Skeletal muscle satellite cell (primary cell): ENCODE measurements at regions not wholly inside any gene's neighbourhood (a gene's known extent, or its start where the extent isn't known, plus 50 kb on each side); places are given as distances from the start of the nearest gene placed in this dataset.

Experiments
- H3K27me3 ChIP-seq: 2 replicates; pipeline ENCODE4 v1.7.0; 2013; ENCODE audit warnings: low read length; ENCODE audit not compliant: control insufficient read depth, insufficient read depth
- H3K36me3 ChIP-seq: 2 replicates; pipeline ENCODE4 v1.7.0; 2013; ENCODE audit warnings: mild to moderate bottlenecking, control low read depth, low read length; ENCODE audit not compliant: insufficient read depth
- H3K4me1 ChIP-seq: 2 replicates; pipeline ENCODE4 v1.7.0; 2013; ENCODE audit warnings: low read length; ENCODE audit not compliant: control insufficient read depth, insufficient read depth
- H3K4me2 ChIP-seq: 2 replicates; pipeline ENCODE4 v1.7.0; 2013; ENCODE audit warnings: mild to moderate bottlenecking, low read length
- H3K4me3 ChIP-seq: 2 replicates; pipeline ENCODE4 v1.7.0; 2013; ENCODE audit warnings: low read length
- H3K9ac ChIP-seq: 2 replicates; pipeline ENCODE4 v1.7.0; 2013; ENCODE audit warnings: mild to moderate bottlenecking, low read depth, low read length, moderate library complexity
- H3K9me3 ChIP-seq: replicated peaks from 2 replicates; pipeline ENCODE4 v1.7.0; 2013; ENCODE audit warnings: mild to moderate bottlenecking, control low read depth, low read length

DNA sequence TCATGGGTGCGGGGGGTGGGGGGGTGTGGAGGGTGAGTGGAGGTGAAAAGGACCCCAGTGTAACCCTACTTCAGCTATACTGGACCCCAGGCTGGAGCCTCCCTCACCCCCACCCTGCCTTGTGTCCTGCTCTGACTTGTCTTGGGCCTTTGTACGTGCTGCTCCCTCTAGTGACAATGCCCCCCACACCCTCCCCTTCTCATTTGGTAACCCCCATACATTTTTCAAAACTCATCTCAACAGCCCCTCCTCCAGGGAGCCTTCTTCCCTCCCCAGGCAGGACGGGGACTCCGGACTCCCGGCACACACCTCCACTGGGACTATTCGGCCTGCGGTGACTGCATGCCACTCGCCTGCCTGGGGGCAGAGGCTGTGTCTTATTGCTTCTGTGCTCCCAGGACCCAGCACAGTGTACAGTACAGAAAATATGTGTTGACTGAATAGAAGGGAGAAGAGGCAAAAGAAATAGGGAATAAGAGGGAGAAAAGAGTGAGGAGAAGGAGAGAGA is 108.2 kb downstream of the VEGFA start:
- H3K4me1 ChIP-seq: no peaks in the 10 kb centered on the region
- no peak overlapping the region for H3K4me3 ChIP-seq
- H3K36me3 ChIP-seq: no peaks in the 10 kb centered on the region
- H3K9me3 ChIP-seq: no peaks in the 10 kb centered on the region
- H3K9ac ChIP-seq: no peak overlapping the region
- H3K27me3 ChIP-seq: peaks cover 21% of the 10 kb centered on the region
- H3K4me2 ChIP-seq: no peak overlapping the region

DNA sequence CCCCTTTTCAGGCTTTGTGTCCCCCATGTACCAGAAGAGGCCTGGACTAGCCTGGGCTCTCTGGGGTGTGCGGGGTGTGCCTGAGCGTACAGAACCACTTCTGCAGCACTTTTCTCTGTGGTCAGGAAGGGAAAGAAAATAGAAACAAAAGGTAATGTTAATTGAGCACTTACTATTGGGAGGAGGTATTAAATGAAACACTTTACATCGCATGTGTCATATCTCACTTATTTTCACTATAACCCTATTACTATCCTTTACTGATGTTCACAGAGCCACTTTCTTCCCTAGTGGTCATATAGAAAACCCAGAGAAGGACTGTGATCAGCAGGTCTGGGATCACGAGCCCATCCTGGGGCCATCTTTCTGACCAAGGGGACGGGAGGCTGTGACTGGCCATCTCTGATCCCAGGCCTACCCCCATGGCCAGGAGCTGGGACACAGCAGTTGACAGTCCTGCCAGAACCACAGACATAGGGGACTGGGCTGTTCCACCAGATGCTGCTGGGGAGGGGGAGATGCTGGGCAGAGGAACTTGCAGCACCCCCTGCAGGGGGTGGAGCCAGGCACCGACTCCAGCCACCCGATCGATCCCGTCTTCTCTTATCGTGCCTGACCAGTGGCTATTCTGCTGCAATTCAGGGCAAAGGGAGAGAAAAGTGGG is 107.6 kb downstream of the VEGFA start:
- no peak overlapping the region for H3K4me3 ChIP-seq
- H3K4me1 ChIP-seq: no peaks in the 10 kb centered on the region
- no peak overlapping the region for H3K4me2 ChIP-seq
- no peaks in the 10 kb centered on the region for H3K36me3 ChIP-seq
- H3K9me3 ChIP-seq: no peaks in the 10 kb centered on the region
- no peak overlapping the region for H3K9ac ChIP-seq
- H3K27me3 ChIP-seq: peaks cover 26% of the 10 kb centered on the region

DNA sequence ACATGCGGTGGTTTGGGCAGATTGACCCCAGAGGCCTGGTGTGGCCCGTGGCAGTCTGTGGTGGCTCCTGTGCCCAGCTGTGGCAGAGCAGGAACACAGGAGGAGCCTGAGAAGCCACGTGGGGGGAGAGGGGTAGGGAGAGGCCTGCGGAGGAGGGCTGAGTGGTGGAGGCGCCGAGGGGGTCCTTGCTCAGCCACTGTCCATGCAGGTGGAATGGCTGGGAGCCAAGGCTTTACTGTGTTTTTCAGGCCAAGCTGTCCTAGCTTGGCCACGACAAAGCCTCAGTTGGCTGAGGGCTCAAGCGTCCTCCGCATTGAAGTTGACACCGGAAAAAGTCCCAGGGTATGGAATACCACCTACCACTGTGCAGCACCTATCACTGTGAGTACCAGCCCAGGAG is 107.0 kb downstream of the VEGFA start:
- Histone ChIP-seq H3K36me3 (no peaks in the 10 kb centered on the region), H3K9ac (no peak overlapping the region), H3K9me3 (no peaks in the 10 kb centered on the region), H3K4me3 (no peak overlapping the region), H3K4me2 (no peak overlapping the region), H3K27me3 (peaks cover 32% of the 10 kb centered on the region), H3K4me1 (no peaks in the 10 kb centered on the region)

DNA sequence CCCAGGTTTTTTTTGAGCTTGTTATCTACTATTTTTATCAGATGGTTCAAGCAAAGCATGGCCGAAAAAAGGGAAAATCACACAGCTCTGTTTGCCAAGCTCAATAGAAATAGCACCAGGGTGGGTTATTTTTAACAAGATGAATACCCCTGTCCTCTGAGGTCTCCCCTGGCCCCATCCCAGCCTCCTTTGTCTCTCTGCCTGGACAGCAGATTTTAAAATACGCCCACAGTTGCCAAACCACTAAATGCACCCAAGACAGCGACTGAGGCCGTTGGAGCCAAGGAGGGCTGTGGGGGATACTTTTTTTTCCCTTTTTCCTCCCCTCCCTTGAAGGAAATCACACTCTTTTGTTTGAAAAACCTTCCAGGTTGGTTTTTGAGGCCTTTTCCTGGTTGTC is 106.6 kb downstream of the VEGFA start:
- H3K4me1 ChIP-seq: no peaks in the 10 kb centered on the region
- H3K27me3 ChIP-seq: peaks cover 36% of the 10 kb centered on the region
- H3K36me3 ChIP-seq: no peaks in the 10 kb centered on the region
- no peak overlapping the region for H3K4me2 ChIP-seq
- no peaks in the 10 kb centered on the region for H3K9me3 ChIP-seq
- H3K9ac ChIP-seq: no peak overlapping the region
- no peak overlapping the region for H3K4me3 ChIP-seq

DNA sequence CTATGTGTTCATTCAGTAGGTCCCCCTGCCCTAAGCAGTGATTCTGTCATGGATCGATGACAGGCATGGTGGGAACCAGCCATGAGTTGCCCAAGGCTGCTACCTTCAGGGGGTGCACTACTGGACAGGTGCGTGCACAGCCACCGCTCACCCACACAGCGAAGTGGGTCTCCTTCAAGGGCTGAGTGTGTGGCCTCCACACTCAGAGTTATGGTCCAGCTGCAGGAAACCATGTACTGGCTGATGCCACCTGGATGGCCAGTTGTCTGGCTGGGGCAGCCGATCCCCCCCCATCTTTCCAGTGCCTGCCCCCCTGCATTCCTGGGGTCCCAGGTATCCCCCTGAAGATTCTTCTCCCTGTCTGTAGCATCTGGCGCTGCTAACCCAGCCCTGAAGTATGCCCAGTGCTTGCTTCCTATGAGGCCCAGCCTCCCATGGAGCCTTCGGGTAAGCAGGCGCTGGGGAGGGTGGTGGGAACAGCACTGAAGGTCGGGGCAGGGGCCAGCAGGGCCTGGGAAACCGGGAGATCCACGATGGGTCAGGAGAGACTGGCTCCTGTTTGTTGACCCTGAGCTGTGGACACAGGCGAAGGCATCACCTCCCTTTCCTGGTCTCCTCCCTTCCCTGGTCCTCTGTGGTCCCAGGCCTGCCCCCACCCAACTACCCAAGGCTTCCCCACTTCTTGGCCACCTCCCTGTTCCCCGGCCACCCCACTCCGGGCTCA is 106.0 kb downstream of the VEGFA start:
- Histone ChIP-seq H3K9me3 (no peaks in the 10 kb centered on the region), H3K4me2 (no peak overlapping the region), H3K27me3 (peaks cover 42% of the 10 kb centered on the region), H3K4me3 (no peak overlapping the region), H3K4me1 (no peaks in the 10 kb centered on the region), H3K9ac (no peak overlapping the region), H3K36me3 (no peaks in the 10 kb centered on the region)

DNA sequence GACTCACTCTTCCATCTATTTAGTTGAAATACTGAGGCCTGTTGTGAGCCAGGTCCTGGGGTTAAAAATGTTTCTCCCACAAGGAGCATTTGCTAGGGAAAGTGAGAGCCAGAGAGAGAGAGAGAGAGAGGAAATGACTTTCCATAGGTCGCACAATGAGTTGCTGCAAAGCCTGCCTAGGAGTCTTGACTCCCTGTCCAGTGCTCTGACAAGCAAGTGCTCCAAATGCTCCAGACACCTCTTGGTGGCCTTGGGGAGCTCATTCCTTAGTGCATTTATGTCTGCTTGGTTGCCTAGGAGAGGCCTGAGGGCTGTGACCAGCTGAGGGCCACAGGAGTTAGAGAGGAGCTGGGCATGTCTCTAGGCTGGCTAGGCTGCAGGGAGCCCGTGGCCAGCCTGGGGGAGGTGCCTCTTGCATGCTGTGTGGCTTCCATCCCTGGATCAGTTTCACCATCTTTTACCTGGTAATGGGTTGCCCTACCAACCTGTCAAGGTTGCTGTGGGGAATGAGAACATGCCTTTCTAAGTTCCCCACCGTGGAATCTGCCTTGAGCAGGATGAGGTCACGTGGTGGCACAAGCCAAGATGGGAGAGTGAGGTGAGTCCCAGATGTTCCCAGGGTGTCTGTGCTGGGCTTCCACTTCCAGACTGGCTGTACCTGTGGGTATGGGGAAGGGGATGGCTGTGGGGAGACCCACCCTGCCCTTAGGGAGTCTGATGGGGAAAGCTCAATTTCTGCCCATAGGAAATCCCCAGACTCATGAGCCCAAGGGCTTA is 105.0 kb downstream of the VEGFA start:
- Histone ChIP-seq H3K9me3 (no peaks in the 10 kb centered on the region), H3K4me2 (no peak overlapping the region), H3K27me3 (peaks cover 48% of the 10 kb centered on the region), H3K4me3 (no peak overlapping the region), H3K36me3 (no peaks in the 10 kb centered on the region), H3K9ac (no peak overlapping the region), H3K4me1 (no peaks in the 10 kb centered on the region)

DNA sequence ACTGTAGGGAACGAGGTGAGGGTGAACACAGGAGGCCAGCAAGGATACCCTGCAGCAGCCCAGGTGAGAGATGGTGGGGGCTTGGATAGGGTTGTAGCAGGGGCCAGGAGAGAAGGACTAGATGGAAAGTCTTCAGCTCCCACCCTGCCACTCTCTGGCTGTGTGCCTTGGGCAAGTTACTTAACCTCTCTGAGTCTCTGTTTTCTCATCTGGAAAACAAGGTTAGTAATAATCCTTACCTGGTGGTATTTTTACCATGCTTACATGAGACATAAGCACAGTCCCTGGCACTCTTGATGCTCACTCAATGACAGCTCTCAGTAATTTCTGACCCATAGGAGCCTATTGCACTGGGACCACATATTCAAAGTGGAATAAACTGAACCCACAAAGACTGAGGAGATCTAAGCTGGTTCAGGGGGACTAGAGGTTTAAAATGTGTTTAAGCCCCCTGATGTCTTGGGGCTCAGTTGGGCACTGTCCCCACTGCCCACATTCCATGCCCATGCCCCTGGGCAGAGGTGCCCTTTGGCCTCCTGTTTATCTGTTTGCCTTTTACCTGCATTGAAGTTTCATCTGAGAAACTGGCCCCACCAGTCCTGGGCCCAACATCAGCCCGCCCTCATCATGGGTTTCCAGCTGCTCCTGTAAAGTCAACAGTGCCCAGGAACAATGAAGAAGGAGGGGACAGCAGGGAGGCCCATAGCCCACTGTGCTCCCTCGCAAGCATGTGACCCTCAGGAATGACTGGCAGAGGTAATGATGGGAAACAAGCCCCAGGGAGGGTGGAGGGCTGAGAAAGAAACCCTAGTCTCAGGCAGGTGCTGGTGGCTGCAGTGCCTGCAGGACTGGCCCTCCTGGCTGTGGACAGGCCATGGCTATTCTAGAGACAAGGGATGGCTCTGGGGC is 104.0 kb downstream of the VEGFA start:
- no peaks in the 10 kb centered on the region for H3K9me3 ChIP-seq
- H3K4me1 ChIP-seq: no peaks in the 10 kb centered on the region
- H3K27me3 ChIP-seq: peaks cover 57% of the 10 kb centered on the region
- H3K9ac ChIP-seq: no peak overlapping the region
- H3K36me3 ChIP-seq: no peaks in the 10 kb centered on the region
- H3K4me3 ChIP-seq: no peak overlapping the region
- no peak overlapping the region for H3K4me2 ChIP-seq

DNA sequence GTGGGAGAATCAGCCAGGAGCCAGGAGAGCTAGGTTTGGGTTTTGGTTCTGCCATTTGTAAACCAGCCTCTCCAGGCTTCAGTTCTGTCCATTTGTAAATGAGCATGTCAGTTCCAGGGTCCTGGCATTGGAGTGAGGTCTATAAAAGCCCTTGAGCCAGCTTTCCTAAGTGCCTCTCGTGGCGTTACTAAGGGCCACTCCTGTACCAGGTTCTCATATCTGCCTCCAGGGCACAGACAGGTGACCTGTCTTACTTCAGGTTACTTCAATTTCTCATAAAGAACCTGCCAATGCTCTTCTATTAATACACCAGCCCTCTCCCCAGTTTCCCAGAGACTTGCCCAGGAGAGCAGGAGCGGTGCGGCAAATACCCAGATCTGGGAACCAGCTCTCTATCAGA is 101.9 kb downstream of the VEGFA start:
- no peak overlapping the region for H3K4me3 ChIP-seq
- H3K27me3 ChIP-seq: peaks cover 76% of the 10 kb centered on the region
- H3K9ac ChIP-seq: no peak overlapping the region
- no peaks in the 10 kb centered on the region for H3K9me3 ChIP-seq
- H3K4me2 ChIP-seq: no peak overlapping the region
- H3K4me1 ChIP-seq: no peaks in the 10 kb centered on the region
- H3K36me3 ChIP-seq: no peaks in the 10 kb centered on the region

DNA sequence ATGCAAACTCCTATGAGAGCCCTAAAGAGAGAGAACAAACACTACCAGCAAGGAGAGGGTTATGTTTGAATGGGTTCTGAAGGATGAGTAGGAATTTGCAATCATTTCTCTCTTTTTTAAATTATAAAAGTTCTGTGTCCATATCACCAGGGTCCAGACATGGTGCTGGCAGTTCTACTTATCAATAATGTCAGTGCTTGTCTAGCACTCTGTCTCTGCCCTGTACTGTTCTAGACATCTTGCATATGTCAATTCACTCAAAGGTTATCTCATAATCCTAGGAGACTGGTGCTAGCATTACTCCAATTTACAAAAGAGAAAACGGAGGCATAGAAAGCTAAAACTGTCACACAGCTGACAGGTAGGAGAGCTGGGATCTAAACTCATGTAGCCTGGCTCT is 101.3 kb downstream of the VEGFA start:
- no peaks in the 10 kb centered on the region for H3K9me3 ChIP-seq
- no peak overlapping the region for H3K4me3 ChIP-seq
- peaks cover 76% of the 10 kb centered on the region for H3K27me3 ChIP-seq
- H3K4me1 ChIP-seq: no peaks in the 10 kb centered on the region
- H3K36me3 ChIP-seq: no peaks in the 10 kb centered on the region
- H3K9ac ChIP-seq: no peak overlapping the region
- no peak overlapping the region for H3K4me2 ChIP-seq

DNA sequence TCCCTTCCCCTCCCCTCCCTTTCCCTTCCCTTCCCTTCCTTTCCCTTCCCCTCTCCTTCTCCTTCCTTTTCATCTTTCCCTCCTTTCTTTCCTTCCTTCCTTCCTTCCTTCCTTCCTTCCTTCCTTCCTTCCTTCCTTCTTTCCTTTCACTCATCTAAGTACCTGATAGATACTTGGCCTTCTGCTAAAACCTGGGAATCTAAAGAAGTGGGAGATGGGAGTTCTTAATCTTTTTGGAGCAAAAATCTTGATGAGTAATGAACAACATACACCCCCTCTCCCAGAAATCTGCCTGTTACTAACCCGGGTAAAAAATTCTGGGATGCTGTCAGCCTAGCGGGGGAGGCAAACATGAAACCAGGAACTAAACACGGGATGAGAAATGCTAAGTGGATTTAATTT is 100.7 kb downstream of the VEGFA start:
- Histone ChIP-seq H3K27me3 (peaks cover 80% of the 10 kb centered on the region), H3K4me3 (no peak overlapping the region), H3K4me1 (no peaks in the 10 kb centered on the region), H3K9me3 (no peaks in the 10 kb centered on the region), H3K9ac (no peak overlapping the region), H3K36me3 (no peaks in the 10 kb centered on the region), H3K4me2 (no peak overlapping the region)
